ENCODE measurements at regions not wholly inside any gene's neighbourhood (a gene's known extent, or its start where the extent isn't known, plus 50 kb on each side); places are given as distances from the start of the nearest gene placed in this dataset.

DNA sequence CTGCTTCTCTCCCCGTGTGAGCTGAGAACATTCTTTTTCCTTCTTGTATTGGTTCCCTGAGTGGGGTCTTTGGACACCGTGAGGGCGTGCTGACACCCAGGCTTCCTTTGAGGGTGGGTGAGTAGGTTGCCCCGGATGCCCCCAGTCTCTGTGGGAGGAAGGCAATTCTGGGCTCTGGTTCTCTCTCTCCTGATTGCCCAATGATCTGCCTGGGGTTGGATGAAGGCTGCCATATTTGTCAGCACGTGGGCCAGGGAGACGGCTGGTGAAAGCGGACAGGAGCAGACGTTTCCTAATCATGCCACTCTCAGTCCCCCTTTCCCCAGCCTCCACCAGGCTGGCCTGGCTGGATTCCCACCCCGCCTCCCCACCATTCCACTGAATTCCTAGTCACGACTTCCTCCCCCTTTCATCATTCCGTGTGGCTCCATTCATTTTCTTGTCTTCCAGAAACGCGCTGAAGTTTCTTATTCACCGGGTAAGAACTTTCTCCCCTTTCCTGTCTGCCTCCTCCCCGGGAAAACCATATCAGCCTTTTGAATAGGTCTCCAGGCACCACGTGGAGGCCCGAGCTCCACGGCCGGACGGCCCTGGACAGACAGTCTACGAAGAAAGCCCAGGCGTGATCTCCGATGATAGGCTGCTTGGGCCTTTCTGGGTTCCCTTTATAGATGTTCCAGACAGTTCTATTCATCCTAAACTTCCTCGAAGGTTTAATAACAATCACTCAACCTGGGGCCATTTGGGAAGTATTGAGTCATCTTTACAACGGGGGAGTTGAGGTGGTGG lies 98.7 kb upstream of the NPTX2 start:
- H3K27ac ChIP-seq: no peak overlapping the region
- no peak for TF ChIP-seq ZFX (IDR thresholded peaks at IDR 0.05; ENCODE audit: borderline replicate concordance)
- TF ChIP-seq, protein P1, sequence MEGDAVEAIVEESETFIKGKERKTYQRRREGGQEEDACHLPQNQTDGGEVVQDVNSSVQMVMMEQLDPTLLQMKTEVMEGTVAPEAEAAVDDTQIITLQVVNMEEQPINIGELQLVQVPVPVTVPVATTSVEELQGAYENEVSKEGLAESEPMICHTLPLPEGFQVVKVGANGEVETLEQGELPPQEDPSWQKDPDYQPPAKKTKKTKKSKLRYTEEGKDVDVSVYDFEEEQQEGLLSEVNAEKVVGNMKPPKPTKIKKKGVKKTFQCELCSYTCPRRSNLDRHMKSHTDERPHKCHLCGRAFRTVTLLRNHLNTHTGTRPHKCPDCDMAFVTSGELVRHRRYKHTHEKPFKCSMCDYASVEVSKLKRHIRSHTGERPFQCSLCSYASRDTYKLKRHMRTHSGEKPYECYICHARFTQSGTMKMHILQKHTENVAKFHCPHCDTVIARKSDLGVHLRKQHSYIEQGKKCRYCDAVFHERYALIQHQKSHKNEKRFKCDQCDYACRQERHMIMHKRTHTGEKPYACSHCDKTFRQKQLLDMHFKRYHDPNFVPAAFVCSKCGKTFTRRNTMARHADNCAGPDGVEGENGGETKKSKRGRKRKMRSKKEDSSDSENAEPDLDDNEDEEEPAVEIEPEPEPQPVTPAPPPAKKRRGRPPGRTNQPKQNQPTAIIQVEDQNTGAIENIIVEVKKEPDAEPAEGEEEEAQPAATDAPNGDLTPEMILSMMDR (IDR thresholded peaks at IDR 0.05): no peak

DNA sequence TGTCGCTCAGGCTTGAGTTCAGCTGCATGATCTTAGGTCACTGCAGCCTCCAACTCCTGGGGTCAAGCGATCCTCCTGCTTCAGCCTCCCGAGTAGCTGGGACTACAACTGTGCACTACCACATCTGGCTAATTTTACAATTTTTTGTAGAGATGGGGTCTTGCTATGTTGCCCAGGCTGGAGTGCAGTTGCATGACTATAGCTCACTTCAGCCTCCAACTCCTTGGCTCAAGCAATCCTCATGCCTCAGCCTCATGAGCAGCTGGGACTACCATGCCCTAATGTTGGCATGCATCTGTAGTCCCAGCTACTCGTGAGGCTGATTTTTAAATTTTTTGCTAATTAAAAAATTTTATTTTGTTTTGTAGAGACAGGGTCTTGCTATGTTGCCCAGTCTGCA lies 101.9 kb upstream of the NPTX2 start:
- TF ChIP-seq, protein P1 (IDR thresholded peaks at IDR 0.05): no peak
- no peak for TF ChIP-seq ZFX (IDR thresholded peaks at IDR 0.05; ENCODE audit: borderline replicate concordance)

DNA sequence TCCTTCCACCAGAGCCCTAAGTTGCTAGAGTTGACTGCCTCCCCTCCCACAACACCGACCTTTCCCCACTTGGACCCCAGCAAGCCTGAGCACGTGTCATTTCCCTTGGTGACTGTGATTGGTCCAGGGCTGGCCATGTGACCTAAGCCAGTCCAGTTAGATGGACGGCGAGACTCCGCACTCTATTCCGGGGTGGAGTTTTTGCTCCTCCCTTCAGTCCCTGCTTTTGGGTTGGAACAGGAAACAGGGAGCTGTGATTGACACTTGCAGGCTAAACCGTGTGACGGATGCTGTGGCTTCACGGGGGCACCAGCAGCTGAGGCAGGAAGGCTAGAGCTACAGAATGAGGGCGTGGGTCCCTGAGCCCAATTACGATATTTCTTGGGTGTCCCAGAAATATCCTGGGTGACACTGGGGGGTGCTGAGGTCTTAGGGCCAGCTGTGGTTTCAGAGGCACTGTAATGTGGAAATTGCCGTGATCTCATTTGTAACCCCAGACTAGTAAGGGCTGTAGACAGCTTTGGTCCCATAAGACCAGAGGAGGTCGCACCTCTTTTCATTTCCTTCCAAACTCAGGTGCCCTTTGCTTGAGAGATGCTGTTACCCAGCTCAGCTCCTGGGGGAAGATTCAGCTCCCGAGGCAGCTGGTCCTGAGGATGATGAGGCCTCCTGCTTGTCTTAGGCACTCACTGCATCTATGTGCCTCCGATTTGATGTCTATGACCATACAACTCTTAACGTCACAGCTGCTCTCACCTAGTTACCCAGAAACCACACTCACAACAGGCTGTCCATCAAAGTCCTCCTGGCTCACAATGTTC lies 102.7 kb upstream of the NPTX2 start:
- H3K27ac ChIP-seq: no peak overlapping the region
- TF ChIP-seq ZFX (IDR thresholded peaks at IDR 0.05; ENCODE audit: borderline replicate concordance): no peak
- TF ChIP-seq, protein P1 (IDR thresholded peaks at IDR 0.05): no peak

More for the DNA sequence above, 101.9 kb upstream of the NPTX2 start:
- no peak overlapping the region for H3K27ac ChIP-seq

DNA sequence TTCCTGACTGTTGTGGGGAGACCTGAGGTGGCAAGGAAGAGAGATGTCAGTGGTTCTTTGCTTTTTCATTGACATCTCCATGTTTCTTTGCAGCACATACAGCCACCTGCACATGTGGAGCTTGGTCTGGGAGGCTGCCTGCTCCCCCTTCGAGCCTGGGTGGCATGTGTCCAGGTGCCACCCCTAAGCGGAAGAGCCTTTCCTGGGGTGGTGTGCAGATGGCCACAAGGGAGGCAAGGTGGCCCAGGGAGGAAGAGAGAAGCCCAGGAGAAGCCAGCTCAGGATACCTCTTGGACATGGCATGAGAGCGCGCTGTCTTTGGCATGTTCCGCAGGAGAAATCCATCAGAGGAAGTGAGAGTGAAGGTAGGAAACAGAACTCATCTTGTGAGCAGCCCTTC lies 105.9 kb upstream of the NPTX2 start:
- H3K27ac ChIP-seq: no peak overlapping the region
- TF ChIP-seq, protein P1 (IDR thresholded peaks at IDR 0.05): no peak
- no peak for TF ChIP-seq ZFX (IDR thresholded peaks at IDR 0.05; ENCODE audit: borderline replicate concordance)

DNA sequence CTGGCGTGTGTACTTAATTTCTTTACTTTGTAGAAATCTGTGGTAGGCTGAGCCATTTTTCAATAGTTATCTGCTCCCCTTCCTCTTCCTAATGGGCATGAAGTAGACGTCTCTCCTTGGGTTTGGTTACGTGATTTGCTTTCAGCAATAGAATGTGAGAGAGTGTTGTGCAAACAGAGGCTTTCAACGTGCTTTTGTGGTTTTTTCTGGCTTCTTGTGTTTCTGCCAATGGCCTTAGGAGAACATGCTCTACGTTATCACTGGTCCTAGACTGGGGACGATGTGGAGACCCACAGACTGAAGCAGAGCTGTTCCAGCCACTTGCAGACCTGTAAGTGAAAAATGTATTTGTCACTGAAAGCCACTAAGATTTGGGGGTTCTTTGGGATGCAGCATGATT lies 107.2 kb upstream of the NPTX2 start:
- H3K27ac ChIP-seq: no peak overlapping the region
- TF ChIP-seq, protein P1 (IDR thresholded peaks at IDR 0.05): no peak
- TF ChIP-seq ZFX (IDR thresholded peaks at IDR 0.05; ENCODE audit: borderline replicate concordance): no peak

DNA sequence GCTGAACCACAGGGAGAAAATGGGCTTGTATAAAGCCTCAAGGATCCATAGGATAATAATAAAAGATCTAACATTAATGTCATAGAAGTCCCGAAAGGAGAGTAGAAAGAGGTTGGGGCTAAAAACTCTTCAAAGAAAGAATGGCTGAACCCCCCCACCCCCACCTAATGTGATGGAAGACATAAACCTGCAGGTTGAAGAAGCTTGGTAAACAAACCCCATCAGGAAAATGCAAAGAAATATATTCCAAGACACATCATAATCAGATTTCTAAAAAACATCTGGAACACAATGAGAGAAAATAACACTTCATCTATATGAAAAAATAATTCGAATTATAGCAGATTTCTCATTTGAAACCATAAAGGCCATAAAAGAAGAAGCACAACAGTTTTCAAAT lies 105.6 kb upstream of the BAIAP2L1 start:
- TF ChIP-seq, protein P1 (IDR thresholded peaks at IDR 0.05): no peak
- no peak for TF ChIP-seq ZFX (IDR thresholded peaks at IDR 0.05; ENCODE audit: borderline replicate concordance)
- H3K27ac ChIP-seq: no peak overlapping the region

DNA sequence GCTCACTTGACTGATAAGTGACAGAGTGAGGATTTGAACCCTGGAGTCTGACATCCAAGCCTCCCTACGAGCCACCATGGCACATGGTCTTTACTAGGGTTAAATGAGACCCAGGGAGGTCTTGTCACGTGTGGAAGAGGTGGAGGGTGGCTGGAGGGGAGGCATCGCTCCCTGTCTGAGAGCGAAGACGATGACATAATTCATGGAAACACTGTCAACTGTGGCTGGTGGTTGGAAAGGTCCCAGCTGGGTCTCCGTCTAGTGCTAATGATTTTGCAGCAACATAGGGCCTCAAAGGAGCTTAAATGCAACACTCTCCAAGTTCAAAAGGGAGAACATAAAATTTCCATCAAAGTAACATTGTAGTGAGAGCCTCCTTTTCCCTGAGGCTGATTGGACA lies 99.9 kb upstream of the BAIAP2L1 start:
- TF ChIP-seq, protein P1 (IDR thresholded peaks at IDR 0.05): no peak
- TF ChIP-seq ZFX (IDR thresholded peaks at IDR 0.05; ENCODE audit: borderline replicate concordance): no peak
- no peak overlapping the region for H3K27ac ChIP-seq

Measured in 22Rv1 (cell line).